Keratinocyte (primary cell): ENCODE measurements at regions not wholly inside any gene's neighbourhood (a gene's known extent, or its start where the extent isn't known, plus 50 kb on each side); places are given as distances from the start of the nearest gene placed in this dataset.

Source experiments
- DNase-seq: peaks from one replicate; pipeline ENCODE4 v3.0.0-alpha.2; 2011; ENCODE audit warnings: low read depth, missing footprints, low spot score
- FAIRE-seq: peaks from 2 replicates; lab custom pipeline; 2011; peaks lifted over from hg19 to GRCh38; lab: Jason Lieb, UNC
- H2AFZ ChIP-seq: 2 replicates; pipeline ENCODE4 v1.6.0; 2012; ENCODE audit warnings: low read length, control low read depth, inconsistent platforms; ENCODE audit not compliant: control insufficient read depth
- H3K27ac ChIP-seq: 2 replicates; pipeline ENCODE4 v1.5.1; 2011; ENCODE audit warnings: low read length; ENCODE audit not compliant: control insufficient read depth, insufficient read depth
- H3K27me3 ChIP-seq: 3 replicates; pipeline ENCODE4 v1.6.0; 2011; ENCODE audit warnings: low read length; ENCODE audit not compliant: control insufficient read depth, insufficient read depth; ENCODE audit errors: extremely low read depth
- H3K36me3 ChIP-seq, 2 experiments: 2 replicates in 1 of 2; 3 replicates in 1 of 2; pipeline ENCODE4 v1.5.1; 2011; ENCODE audit warnings: low read length in 2 of 2, mild to moderate bottlenecking in 1 of 2; ENCODE audit not compliant: control insufficient read depth in 2 of 2, insufficient read depth in 2 of 2; ENCODE audit errors: extremely low read depth in 1 of 2
- H3K4me1 ChIP-seq: 3 replicates; pipeline ENCODE4 v1.5.1; 2011; ENCODE audit warnings: low read length; ENCODE audit not compliant: control insufficient read depth, insufficient read depth; ENCODE audit errors: extremely low read depth
- H3K4me2 ChIP-seq: 3 replicates; pipeline ENCODE4 v1.6.0; 2011; ENCODE audit warnings: low read depth, low read length; ENCODE audit not compliant: control insufficient read depth, insufficient read depth; ENCODE audit errors: extremely low read depth
- H3K4me3 ChIP-seq, 3 experiments: fragments of 200-600 bp in 1 of 3; sonication (generic) in 1 of 3; 2 replicates in 2 of 3; 3 replicates in 1 of 3; pipeline ENCODE4 v1.5.1; 2011 to 2016; ENCODE audit warnings: low read length in 3 of 3, mild to moderate bottlenecking in 3 of 3, control low read depth in 2 of 3, inconsistent platforms in 1 of 3, low read depth in 1 of 3, mixed read lengths in 1 of 3, mixed run types in 1 of 3, moderate library complexity in 1 of 3; ENCODE audit not compliant: control insufficient read depth in 2 of 3, insufficient read depth in 2 of 3; ENCODE audit errors: extremely low read depth in 1 of 3
- H3K79me2 ChIP-seq: 2 replicates; pipeline ENCODE4 v1.6.0; 2012; ENCODE audit warnings: low read length; ENCODE audit not compliant: control insufficient read depth, insufficient read depth
- H3K9ac ChIP-seq: 3 replicates; pipeline ENCODE4 v1.6.0; 2011; ENCODE audit warnings: low read length; ENCODE audit not compliant: control insufficient read depth, insufficient read depth; ENCODE audit errors: extremely low read depth
- H3K9me1 ChIP-seq: 3 replicates; pipeline ENCODE4 v1.6.0; 2011; ENCODE audit warnings: low read length; ENCODE audit not compliant: control insufficient read depth, insufficient read depth; ENCODE audit errors: extremely low read depth
- H3K9me3 ChIP-seq: 2 replicates; pipeline ENCODE4 v1.5.1; 2012; ENCODE audit warnings: low read depth, low read length; ENCODE audit not compliant: control insufficient read depth
- H4K20me1 ChIP-seq: 3 replicates; pipeline ENCODE4 v1.6.0; 2011; ENCODE audit warnings: low read length; ENCODE audit not compliant: control insufficient read depth, insufficient read depth; ENCODE audit errors: extremely low read depth
- EZH2 ChIP-seq: IDR thresholded peaks from one replicate; pipeline ENCODE4 v1.6.1; 2012; ENCODE audit warnings: inconsistent platforms, mild to moderate bottlenecking, low read length, moderate library complexity
- dilution Hi-C: fragments of 300-500 bp; cut with MboI; formaldehyde crosslinking; loops from one replicate; pipeline ENCODE4 v1.7.0; 2020; ENCODE audit warnings: low sequenced_read_pairs; ENCODE audit not compliant: extremely low pct_ligation_motif_present
- TF ChIP-seq, protein P1 (sequence below), 3 experiments: IDR thresholded peaks in 1 of 3; conservative IDR thresholded peaks in 1 of 3; optimal IDR thresholded peaks in 1 of 3; 2 replicates in 2 of 3; 3 replicates in 1 of 3; pipeline versions ENCODE3 to v1.5.1; 2011; ENCODE audit warnings: low read length in 3 of 3, mild to moderate bottlenecking in 3 of 3, moderate library complexity in 2 of 3, control low read depth in 1 of 3, inconsistent platforms in 1 of 3; ENCODE audit not compliant: insufficient read depth in 2 of 3; ENCODE audit errors: extremely low read depth in 1 of 3

DNA sequence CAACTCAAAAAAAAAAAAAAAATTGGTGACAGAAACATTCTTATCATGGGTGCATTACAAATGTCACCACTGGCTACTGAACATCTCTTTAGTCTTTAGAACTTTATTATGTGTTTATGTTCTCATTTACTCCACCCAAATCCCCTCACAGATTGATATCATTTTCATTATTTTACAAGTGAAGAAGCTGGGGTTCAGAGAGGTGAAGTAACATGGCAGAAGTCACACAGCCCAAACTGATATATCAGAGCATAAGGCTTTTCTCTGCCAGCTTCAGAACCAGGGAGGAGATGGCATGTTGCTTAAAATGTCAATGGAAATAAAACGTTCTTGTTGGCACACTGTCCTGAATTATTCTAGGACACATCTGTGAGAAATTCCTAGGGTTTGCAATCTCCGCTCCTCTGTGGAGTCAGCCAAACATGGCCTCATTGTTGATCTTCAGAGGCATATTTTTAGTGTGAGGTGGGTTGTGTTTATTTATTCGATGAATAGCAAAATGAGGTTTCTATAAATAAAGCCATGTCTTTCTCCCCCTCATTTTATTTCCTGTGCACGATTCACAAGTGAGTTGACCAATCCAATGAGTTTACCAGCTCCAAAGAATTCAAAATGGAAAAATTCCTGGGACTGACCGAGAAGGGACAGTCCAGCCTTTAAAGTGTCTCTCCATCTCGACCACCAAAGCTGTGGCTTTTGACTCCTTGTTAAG lies 72.9 kb upstream of the ANO1 start:
- Histone ChIP-seq H3K79me2 (no peaks in the 10 kb centered on the region), H3K9me3 (no peaks in the 10 kb centered on the region), H3K4me3 (no peak overlapping the region), H3K9ac (no peak overlapping the region), H3K27ac (no peak overlapping the region), H3K4me1 (peaks cover 4% of the 10 kb centered on the region), H2AFZ (no peak overlapping the region), H3K36me3 (no peaks in the 10 kb centered on the region), H3K9me1 (no peaks in the 10 kb centered on the region), H3K4me2 (no peak overlapping the region), H4K20me1 (no peaks in the 10 kb centered on the region), H3K27me3 (no peaks in the 10 kb centered on the region)
- dilution Hi-C loops, result no loop called here
- FAIRE-seq (no peak), DNase-seq (no peak)
- TF ChIP-seq, protein P1, sequence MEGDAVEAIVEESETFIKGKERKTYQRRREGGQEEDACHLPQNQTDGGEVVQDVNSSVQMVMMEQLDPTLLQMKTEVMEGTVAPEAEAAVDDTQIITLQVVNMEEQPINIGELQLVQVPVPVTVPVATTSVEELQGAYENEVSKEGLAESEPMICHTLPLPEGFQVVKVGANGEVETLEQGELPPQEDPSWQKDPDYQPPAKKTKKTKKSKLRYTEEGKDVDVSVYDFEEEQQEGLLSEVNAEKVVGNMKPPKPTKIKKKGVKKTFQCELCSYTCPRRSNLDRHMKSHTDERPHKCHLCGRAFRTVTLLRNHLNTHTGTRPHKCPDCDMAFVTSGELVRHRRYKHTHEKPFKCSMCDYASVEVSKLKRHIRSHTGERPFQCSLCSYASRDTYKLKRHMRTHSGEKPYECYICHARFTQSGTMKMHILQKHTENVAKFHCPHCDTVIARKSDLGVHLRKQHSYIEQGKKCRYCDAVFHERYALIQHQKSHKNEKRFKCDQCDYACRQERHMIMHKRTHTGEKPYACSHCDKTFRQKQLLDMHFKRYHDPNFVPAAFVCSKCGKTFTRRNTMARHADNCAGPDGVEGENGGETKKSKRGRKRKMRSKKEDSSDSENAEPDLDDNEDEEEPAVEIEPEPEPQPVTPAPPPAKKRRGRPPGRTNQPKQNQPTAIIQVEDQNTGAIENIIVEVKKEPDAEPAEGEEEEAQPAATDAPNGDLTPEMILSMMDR (optimal IDR thresholded peaks at IDR 0.05 in 1 of 3, IDR thresholded peaks at IDR 0.05 in 1 of 3, conservative IDR thresholded peaks at IDR 0.05 in 1 of 3; ENCODE audit: extremely low read depth in 1 of 3, insufficient read depth in 2 of 3, low read length in 3 of 3), result no peak
- TF ChIP-seq EZH2, result no peak

DNA sequence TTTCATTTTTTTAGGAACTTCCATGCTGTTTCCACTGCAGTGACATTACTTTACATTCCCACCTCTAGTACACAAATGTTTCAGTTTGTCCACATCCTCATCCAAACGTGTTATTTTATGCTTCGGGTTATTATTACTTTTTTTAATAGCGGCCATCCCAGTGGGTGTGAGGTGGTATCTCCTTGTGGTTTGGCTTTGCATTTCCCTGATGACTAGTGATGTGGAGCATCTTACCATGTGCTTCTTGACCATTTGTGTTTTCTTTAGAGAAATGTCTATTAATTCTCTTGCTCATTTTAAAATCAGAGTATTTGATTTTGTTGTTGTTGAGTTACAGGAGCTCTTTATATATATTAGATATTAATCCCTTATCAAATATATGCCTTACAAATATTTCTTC lies 70.3 kb upstream of the ANO1 start:
- dilution Hi-C loops, result no loop called here
- Histone ChIP-seq H3K27ac (no peak overlapping the region), H3K79me2 (no peaks in the 10 kb centered on the region), H3K9me3 (no peaks in the 10 kb centered on the region), H4K20me1 (no peaks in the 10 kb centered on the region), H3K36me3 (no peaks in the 10 kb centered on the region), H3K9me1 (no peaks in the 10 kb centered on the region), H3K27me3 (no peaks in the 10 kb centered on the region), H3K9ac (no peak overlapping the region), H3K4me3 (no peak overlapping the region), H3K4me1 (no peaks in the 10 kb centered on the region), H3K4me2 (no peak overlapping the region), H2AFZ (no peak overlapping the region)
- FAIRE-seq, result no peak
- no peak for DNase-seq
- TF ChIP-seq, protein P1 (optimal IDR thresholded peaks at IDR 0.05 in 1 of 3, IDR thresholded peaks at IDR 0.05 in 1 of 3, conservative IDR thresholded peaks at IDR 0.05 in 1 of 3; ENCODE audit: extremely low read depth in 1 of 3, insufficient read depth in 2 of 3, low read length in 3 of 3), result no peak
- TF ChIP-seq EZH2, result no peak
